Germinal center (tissue), 1 donor: ENCODE measurements at regions not wholly inside any gene's neighbourhood (a gene's known extent, or its start where the extent isn't known, plus 50 kb on each side); places are given as distances from the start of the nearest gene placed in this dataset.

ENCODE experiments used
- DNase-seq: peaks from one replicate; pipeline ENCODE4 v3.0.0; 2012; ENCODE audit warnings: mixed read lengths, low spot score

DNA sequence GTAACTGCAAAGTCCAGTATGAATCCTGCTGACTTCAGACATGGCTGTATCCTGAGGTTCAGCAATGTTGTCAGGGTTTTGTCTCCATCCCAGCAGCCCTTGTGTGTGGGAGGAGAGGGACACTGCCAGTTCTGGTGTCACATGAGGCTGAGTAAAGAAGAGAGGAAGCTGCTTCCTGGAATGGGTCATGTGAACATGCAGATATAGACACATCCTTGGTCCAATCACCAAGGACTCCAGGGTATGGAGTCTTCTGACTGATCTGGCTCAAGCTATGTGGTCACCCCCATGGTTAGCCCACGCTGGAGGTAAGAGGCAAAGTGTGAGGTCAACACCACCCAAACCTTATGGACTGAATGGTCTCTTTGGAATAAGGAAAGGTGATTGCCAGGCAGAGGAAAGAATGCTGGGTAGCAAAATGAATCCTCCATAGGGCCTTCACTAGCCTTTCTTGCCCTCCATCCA is 134.4 kb upstream of the SLC1A4 start:
- DNase-seq, result no peak

DNA sequence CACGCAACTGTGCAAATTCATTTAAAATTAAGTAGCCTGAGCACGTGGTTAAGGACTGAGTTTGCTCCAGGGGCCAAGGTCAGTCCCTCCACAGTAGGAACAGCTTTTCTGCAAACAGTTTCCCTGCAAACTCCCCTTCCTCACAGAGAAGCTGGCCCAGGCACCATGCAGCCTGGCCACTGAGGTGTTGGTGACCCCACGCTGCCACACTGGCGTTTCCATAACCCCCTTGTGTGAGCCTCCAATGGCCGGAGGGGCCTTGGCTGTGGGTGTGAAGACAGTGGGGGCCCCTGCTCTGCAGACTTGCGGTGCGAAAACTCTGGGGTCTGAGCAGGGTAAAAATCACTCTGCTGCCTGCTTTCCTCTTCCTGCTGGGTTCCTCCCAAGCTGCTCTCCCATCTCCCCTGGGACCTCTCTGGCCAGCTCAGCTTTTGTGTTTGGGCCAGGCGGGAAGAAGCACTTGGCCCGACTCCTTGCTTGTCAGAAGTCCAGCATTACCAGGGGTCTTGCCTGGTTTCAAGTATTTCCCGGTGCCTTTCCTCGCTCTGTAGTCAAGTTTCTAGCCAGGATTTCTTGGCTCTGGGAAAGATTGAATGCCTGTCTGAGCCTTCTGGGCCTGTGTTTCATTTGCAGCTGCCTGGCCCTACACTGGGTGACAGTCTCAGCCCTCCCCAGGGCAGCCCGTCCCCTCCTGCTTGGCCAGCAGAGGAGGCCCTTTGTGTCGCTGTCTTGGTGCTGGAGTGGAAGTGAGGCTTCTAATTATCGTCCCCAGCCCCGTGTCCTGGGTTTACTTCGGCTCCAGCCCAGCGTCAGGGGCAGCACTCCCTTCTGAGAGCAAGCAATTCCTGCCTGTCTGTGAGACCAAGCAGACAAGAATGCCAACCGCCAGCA is 131.4 kb upstream of the SLC1A4 start:
- no peak for DNase-seq

GRCh38 chr2:64858541-64859311 is 130.5 kb upstream of the SLC1A4 start:
- DNase-seq, result peak; percentile 40

DNA sequence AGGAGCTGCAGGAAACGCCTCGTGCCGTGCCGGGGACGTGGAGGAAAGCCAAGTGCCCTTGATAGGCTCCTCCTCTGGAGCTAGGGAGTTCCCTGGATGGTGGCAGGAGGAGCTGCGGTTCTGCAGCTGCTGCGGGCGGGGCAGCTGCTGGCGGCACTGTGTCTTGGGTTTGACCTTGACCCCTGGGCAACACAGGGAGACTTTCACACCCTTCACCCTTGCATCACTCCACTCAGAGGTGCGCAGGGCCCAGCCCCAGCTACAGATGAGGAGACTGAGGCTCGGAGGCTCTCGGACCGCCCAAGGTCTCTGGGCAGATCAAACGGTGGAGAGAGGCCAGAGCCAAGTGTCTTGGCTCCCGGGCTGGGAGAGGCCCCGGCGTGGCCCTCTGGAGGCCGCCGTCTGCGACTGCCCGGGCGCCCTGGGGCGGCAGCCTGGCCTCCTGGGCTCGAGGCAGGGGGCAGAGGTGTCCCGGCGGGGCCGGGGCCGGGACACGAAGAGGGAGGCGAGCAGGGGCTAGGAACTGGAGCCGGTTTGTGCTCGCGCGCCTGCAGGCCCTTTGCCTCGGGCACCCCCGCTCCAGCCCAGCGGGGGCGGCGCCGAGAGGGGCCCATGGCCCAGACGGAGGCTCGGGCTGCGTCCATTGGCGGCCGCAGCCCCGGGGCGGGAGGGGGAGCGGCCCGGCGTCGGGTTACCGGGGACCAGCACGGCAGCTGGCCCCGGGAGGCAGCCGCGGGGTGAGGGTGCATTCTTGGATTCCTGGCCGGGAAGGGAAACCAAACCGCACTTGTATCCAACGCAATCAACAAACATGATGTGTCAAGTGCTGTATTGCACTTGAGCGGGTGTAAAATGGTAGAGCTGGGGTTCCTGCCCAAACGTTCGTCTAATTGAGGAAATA is 129.6 kb upstream of the SLC1A4 start:
- peak; percentile 58 for DNase-seq

- DNase-seq, result peak; percentile 46
These were observed 128.8 kb upstream of the SLC1A4 start for GRCh38 chr2:64860276-64860885.

- no peak for DNase-seq
These were observed 128.3 kb upstream of the SLC1A4 start for GRCh38 chr2:64860936-64861335.

GRCh38 chr2:64861452-64862397 is 127.5 kb upstream of the SLC1A4 start:
- DNase-seq, result peak; percentile 42

DNA sequence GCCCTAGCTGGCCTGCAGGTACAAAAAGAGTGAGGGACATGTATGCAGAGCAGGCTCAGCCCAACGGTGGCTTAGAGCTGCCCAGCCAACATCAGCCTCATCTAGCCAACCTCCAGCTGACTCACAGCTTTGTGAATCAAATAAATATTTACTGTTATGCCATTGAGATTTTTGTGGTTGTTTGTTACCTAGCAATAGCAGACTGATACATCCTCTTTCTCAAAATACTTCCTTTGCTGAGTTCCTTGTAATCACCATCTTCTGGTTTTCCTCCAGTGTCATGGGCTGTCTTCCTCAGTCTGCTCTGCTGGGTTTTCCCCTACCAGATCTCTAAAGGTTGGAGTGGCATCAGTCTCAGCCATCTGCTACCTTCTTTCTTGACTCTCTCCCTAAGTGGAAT is 126.6 kb upstream of the SLC1A4 start:
- DNase-seq, result no peak

GRCh38 chr2:64863097-64863820 is 125.9 kb upstream of the SLC1A4 start:
- DNase-seq, result peak; percentile 62

DNA sequence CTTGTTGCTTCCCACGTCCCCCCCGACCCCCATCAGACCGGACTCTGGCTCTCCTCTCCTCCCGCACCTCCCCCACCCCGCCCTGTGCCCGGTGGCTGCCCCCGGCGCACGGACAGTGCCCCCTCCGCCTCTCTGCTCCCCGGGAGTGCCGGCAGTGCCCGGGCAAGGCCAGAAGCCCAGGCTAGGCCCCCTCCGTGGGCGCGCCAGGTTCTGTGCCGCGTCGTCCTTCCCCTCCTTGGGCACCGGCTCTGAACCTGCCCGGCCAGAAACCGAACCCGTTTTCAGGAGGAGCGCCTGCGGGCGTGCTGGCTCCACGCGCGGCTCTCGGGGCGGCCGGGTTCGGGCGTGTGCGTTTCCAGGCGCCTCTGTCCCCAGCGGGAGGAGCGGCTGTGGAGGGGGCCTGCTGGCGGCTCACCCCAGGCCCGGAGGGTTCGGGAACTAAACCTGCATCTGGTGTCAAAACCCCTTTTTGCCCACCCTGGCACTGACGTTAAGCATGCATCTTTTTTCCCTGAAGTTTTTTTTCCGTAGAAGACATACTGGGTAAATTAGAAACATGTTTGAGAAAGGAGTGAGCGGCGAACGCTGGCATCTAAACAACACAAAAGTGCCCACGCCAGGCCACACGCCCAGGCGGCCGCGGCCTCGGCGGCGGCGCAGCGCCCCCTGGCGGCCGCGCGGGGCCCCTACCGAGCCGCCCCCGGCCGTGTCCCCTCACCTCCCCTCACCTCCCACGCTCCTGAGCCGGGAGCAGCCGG is 123.9 kb upstream of the SLC1A4 start:
- DNase-seq, result peak; percentile 88

DNA sequence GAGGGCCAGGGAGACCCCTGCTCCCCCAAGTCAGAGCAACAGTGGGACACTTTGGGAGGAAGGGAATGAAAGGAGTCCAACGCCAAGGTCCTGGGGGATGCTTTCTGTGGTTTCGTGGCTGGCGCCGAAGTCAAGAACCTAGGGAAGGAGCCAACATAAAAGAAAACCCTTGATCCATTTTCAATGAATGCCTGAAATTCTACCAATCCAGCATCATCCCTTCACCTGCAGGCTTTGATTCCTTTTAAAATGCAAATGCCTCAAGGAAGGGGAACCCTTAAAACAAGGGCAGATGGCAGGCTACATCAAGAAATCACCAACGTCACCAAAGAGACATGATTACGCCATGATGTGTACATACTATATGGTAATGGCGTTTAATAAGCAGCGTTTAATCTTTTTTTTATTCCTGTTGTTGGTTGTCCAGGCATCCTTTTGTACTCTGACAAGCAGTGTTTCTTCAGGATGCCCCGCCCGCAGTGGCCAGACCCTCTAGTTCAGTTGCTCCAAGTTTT is 123.3 kb upstream of the SLC1A4 start:
- no peak for DNase-seq

GRCh38 chr2:64866797-64867196 is 122.4 kb upstream of the SLC1A4 start:
- DNase-seq, result no peak

- no peak for DNase-seq
These were observed 121.8 kb upstream of the SLC1A4 start for GRCh38 chr2:64867253-64867996.

- DNase-seq, result no peak
These were observed 120.1 kb upstream of the SLC1A4 start for GRCh38 chr2:64869126-64869525.

- peak; percentile 76 for DNase-seq
These were observed 115.7 kb upstream of the SLC1A4 start for GRCh38 chr2:64873472-64873924.

DNA sequence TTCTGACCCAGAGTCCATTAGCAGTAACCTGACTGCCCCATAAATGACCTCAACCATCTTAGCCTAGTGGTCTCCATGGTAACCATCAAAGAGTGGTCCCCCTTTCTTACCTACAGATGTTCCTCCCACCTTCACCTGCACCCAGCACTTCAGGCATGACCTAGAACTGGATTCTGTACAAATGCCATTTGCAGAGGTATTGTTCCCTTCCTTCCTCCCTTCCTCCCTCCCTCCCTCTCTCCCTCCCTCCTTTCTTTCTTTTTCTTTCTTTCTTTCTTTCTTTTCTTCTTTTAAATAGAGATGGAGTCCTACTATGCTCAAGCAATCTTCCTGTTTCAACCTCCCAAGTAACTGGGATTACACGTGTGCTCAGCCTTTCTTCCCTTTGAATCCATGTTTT is 114.6 kb upstream of the SLC1A4 start:
- no peak for DNase-seq

- DNase-seq, result no peak
These were observed 113.8 kb upstream of the SLC1A4 start for GRCh38 chr2:64875368-64875767.

DNA sequence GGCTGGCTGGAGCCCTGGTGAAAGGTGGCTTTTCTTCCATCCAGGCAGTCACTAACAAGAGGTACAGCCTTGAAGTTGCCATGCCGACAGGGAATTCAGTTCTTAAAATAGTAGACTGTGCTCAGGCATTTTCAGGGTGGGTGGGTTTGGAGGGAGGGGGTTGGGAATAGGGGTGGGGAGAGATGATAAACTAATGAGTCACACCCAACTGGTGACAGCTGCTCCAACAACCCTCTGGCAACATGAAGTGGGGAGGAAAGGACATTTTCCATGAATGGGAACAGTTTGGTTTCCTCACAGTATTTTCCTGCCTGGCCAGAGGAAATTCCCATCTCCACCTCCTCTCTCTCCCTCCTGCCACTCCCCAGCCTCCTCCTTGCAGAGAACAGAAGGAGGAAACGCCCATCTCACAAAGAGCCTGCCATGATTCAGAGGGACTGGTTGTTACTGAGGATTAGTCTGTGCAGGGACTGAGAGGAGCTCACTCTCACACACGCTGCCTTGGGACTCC is 113.0 kb upstream of the SLC1A4 start:
- DNase-seq, result no peak
